SU-DHL-6 (cell line): ENCODE measurements at regions not wholly inside any gene's neighbourhood (a gene's known extent, or its start where the extent isn't known, plus 50 kb on each side); places are given as distances from the start of the nearest gene placed in this dataset.

Experiments used
- EZH2phosphoT487 ChIP-seq: fragments of 200-600 bp; sonication (generic), shearing (Covaris generic); conservative IDR thresholded peaks from 2 replicates; pipeline ENCODE4 v1.6.1; 2018; ENCODE audit warnings: mild to moderate bottlenecking, antibody characterized with exemption, low read length, moderate library complexity, mixed read lengths
- TF ChIP-seq, protein P1 (sequence below): fragments of 200-600 bp; sonication (generic); IDR thresholded peaks from one replicate; pipeline ENCODE4 v1.5.1; 2017; ENCODE audit warnings: antibody characterized with exemption, mild to moderate bottlenecking, low read length, moderate library complexity; ENCODE audit not compliant: insufficient read depth, poor library complexity, severe bottlenecking

DNA sequence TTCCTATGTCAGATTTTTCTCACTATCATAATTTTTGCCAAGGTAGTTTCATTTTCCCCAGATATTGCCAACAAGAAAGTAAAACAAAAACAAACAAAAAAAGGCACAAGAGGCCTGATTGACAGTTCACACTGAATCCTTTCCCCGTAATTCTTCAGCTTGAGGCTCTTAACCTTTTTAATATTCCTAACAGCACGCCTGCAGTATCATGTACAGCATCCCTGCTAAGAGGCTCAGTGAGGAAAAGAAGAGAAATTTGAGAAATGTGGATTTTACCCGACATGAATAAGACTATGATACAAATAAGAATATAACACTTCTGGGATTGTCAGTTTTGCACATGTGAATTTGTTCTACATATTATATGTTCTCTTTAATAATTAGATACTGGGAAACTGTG lies 182.4 kb upstream of the CDK1 start:
- TF ChIP-seq, protein P1, sequence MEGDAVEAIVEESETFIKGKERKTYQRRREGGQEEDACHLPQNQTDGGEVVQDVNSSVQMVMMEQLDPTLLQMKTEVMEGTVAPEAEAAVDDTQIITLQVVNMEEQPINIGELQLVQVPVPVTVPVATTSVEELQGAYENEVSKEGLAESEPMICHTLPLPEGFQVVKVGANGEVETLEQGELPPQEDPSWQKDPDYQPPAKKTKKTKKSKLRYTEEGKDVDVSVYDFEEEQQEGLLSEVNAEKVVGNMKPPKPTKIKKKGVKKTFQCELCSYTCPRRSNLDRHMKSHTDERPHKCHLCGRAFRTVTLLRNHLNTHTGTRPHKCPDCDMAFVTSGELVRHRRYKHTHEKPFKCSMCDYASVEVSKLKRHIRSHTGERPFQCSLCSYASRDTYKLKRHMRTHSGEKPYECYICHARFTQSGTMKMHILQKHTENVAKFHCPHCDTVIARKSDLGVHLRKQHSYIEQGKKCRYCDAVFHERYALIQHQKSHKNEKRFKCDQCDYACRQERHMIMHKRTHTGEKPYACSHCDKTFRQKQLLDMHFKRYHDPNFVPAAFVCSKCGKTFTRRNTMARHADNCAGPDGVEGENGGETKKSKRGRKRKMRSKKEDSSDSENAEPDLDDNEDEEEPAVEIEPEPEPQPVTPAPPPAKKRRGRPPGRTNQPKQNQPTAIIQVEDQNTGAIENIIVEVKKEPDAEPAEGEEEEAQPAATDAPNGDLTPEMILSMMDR, result no peak
- no peak for TF ChIP-seq EZH2phosphoT487
